GM18508 (cell line): ENCODE measurements at regions not wholly inside any gene's neighbourhood (a gene's known extent, or its start where the extent isn't known, plus 50 kb on each side); places are given as distances from the start of the nearest gene placed in this dataset.

ENCODE experiments used
- ATAC-seq: cut with Tn5 transposase; IDR thresholded peaks from one replicate; pipeline ENCODE4 v1.9.1; 2021; ENCODE audit warnings: moderate number of reproducible peaks; ENCODE audit not compliant: insufficient read depth, unreplicated experiment

GRCh38 chr3:69579306-69580041 lies 159.8 kb upstream of the MITF start:
- ATAC-seq = no peak

GRCh38 chr3:69569520-69569919 lies 169.7 kb upstream of the MITF start:
- ATAC-seq = no peak

DNA sequence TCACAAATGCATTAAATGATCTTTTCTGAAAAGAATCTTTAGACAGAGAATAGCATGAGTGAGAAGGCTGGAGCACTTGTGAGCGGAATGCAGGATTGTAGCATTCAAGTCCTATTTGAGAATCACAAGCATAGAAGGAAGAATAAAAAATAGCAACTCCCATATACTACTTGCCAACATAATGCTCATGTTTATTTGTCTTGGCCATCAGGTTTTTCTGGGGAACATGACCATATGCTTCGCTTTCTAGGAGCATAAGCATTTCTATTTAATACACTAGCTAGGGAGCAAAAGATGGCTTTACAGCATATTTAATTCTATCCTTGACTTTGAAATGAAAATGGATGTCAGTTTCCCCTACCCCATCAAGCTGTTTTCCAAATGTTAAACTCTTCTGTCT lies 170.3 kb upstream of the MITF start:
- ATAC-seq = no peak

DNA sequence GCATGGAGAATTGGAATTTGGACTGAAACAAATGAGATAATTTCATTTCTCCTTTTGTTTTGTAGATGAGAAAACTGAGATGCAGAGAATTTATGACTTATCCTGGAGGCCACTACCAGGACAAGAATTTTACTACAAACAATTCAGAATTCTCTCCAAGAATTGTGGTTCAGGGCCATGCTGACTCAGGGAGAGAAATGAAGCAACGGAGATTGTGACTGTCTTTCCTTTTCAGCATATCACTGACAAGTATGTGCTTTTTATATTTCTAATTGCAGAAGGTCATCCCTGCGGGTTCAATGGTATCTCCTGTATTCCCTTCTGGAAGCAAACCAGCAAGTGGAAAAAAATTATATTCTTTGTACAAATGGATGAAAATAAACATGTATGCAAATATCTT lies 170.8 kb upstream of the MITF start:
- no peak for ATAC-seq

DNA sequence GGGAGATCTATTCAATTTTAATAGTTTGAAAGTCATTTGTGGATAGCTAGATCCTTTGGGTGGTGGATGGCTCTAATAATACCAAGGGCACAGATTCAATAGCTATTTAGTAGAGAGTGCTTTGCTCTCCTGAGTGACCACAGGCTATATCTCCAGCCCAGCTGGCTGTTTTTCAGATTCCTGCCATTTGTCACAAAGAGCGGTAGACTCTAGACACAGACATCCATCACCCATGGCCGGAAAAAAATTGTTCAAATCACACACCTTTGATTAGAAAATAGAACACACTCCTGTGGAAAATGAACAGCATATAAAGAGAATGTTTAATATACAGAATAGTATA lies 171.6 kb upstream of the MITF start:
- no peak for ATAC-seq

GRCh38 chr3:69567023-69567709 lies 172.1 kb upstream of the MITF start:
- no peak for ATAC-seq

DNA sequence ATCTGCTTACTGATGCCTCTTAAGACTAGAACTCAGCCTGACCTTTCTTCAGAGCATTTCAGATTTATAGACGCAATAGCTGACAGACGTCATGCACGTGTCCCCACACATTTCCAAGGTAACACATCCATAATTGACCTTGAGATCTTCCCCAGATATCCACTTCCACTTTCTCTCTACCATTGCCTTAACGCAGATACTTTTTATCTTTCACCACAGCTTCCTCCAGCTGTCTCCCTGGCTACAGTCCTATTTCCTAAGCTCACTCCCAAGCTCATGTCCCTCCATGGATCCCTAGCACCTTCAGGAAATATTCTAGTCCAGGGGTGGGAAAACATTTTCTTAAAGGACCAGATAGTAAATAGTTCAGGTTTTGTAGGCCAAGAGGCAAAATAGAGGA lies 173.0 kb upstream of the MITF start:
- ATAC-seq = no peak

DNA sequence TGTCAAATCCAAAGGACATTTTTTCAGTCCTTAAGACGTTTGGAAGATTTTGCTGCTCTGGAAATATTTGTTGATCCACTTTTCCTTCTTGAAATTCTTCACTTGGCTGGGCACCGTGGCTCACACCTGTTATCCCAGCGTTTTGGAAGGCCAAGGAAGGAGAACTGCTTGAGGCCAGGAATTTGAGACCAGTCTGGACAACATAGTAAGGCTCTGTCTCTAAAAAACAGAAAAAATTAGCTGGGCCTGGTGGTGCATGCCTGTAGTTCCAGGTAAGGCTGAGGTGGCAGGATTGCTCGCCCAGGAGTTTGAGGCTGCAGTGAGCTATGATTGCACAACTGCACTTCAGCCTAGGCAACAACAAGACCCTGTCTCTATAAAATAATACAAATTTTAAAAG lies 173.9 kb upstream of the MITF start:
- ATAC-seq = no peak

DNA sequence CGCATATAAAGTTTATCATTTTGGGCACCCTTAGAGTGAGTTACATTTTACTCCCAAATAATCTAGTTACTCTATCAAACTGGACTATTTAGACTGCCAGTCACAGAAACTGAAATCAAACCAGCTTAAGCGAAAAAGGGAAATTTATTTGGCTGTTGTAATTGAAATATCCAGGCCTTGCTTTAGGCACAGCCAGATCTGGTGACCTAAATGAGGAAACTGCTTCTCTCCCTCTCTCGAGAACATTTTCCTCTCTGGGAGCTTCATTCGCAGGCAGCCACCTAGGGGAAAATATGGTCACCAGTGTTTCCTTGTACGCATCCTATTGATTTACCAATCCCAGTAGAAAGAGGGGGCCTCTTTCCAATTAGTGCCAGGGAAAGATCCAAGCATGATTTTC lies 175.3 kb upstream of the MITF start:
- ATAC-seq = no peak

- no peak for ATAC-seq
Observed at GRCh38 chr3:69563151-69563550, 176.1 kb upstream of the MITF start.

- ATAC-seq = no peak
Observed at GRCh38 chr3:69562020-69562419, 176.1 kb upstream of the FRMD4B start.

DNA sequence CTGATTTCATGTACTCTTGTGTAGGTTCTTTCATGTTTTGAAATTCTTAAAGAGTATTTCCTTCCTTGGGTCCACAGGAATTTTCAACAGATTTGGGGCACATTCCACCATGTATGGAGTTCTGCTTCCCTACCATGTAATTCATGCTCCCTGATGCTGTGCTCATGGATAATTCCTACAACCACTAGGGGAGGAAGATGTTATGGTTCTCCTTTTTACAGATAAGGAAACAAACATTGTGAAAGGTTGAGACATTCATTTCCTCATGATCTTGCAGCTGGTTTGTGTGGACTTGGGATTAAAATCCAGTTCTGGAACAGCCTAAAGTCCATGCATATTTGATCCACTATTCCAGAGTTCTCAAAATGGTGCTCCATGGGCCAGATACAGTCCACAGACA lies 174.9 kb upstream of the FRMD4B start:
- ATAC-seq = no peak

GRCh38 chr3:69560116-69560515 lies 174.2 kb upstream of the FRMD4B start:
- no peak for ATAC-seq

GRCh38 chr3:69558912-69559311 lies 173.0 kb upstream of the FRMD4B start:
- no peak for ATAC-seq

DNA sequence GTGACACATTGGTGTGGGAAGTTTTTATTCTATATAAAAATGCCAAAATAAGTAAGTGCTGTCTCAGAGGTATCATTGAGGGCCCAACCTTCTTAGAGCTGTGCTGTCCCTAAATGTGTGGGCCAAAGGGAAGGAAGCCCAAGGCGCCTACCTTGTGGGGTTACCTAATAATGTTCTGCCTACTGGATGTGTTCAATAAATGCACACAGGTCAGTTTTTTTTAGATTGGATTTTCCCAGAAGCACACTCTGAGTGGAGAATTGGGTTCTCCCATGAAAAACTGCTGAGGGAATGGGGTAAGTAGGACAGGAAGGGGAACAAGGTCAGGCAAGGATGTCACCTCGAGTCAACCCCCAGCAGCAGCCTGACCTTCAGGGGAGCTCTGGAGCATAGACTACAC lies 168.7 kb upstream of the FRMD4B start:
- ATAC-seq = no peak

- no peak for ATAC-seq
Observed at GRCh38 chr3:69553888-69554287, 168.0 kb upstream of the FRMD4B start.

DNA sequence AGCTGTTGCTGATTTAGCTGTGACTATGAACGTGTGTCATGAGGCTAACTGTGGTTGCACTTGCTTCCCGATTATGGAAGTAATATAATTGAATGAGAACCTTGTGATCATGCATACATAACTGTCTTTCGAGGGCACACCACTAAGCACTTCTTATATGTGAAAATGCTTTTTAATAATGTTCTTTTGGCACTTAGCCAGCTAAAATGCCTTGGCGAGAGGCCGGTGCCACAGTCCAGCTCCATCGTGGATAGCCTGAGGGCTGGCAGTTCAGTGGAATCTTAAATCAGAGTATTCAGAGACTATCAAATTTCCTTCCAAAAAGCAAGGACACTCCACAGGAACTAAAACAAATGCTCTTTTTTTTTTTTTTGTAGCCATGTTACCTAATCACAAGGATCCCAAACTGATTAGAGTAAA lies 161.6 kb upstream of the FRMD4B start:
- ATAC-seq = no peak

DNA sequence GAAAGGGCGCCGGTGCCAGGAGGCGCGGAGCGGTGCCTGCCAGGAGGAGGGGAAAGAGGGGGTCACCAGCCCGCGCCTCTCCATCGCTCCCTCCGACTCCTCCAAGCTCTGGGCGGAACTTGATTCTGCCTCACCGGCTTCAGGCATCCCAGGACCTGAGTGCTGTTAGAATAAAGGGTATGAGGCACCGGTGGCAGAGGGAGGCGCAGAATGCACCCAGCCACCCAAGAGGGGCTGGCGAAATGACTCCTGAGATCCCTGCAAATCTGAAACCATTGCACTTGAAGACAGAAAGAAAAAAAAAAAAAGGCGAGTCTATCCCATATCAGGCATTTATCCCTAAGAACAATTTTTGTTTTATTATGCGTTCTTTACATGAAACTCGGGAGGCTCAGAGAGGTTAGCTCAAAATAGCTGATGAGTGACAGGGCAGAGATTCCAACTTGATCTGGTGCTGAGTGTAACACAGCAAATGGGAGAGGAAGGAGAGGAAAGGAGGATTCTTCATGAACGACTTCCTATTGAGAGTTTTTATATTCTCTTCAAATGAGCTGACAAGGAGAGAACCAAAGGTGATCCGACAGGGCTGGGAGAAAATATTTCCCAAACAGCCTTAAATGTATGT lies 157.0 kb upstream of the FRMD4B start:
- ATAC-seq = no peak

DNA sequence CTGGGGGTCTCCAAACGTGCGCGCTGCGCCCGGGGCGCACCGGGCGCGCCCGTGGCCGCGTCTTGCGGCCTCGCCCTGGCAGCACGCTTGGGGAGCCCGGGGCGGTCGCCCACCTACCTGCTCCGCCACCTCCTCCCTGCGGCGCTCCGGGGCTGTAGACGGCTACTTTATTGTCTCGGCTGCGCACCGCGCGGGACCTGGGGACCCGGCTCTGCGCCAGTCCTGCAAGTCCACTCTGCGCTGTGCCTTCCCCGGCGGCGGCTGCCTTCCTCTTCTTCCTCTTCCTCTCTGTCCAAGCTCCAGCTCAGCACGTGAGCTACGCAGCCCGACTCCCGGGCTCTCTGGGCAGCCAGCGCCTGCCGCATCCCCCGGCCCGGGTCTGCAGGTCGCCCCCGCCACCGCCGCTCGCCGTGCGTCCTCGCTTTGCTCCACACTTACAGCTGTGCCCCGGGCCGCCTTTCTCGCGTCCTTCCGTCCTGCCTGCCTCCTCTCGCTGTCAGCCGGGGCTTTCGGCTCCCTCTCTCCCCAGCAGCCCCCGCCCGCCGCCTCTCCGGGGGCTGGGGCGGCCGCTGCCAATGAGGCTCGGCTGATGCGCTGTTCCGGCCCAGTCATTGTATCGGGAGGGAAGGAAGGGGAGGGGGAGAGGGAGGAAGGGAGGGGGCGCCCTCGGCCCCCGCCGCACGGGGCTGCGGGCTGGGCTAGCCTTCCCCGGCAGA lies 156.4 kb upstream of the FRMD4B start:
- no peak for ATAC-seq

- ATAC-seq = no peak
Observed at GRCh38 chr3:69541711-69542088, 155.8 kb upstream of the FRMD4B start.
